SKM-1 treated with dmso at 0.1 percent for 144 hours (cell line): ENCODE measurements at regions not wholly inside any gene's neighbourhood (a gene's known extent, or its start where the extent isn't known, plus 50 kb on each side); places are given as distances from the start of the nearest gene placed in this dataset.
"Not testable (repeated sequence)": the region's sequence is repeated elsewhere in the genome, so short reads cannot be mapped to it uniquely, and the experiment has no call there.

Experiments
- DNase-seq: peaks from one replicate; lab custom pipeline; 2025; ENCODE audit not compliant: unreplicated experiment; lab: John Stamatoyannopoulos, UW

DNA sequence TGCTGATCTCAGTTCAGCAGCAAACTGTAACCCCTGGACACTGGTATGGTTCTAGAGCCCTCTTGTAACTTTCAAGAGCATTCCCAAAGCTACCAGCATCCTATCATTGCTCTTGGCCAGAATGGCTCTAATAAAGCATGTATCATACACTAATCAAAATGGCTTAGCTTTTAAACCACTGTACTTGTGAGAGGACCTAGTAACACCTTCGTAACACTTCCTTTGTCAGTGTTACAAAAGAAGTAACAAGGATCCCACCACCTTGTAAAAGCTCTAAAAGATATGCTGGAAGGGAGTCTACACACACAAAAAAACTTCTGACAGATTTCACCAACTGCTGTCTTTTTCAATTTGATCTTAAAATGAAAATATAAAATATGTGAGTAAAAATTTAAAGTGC, 144.7 kb downstream of the ALOX5 start:
- DNase-seq: no peak

DNA sequence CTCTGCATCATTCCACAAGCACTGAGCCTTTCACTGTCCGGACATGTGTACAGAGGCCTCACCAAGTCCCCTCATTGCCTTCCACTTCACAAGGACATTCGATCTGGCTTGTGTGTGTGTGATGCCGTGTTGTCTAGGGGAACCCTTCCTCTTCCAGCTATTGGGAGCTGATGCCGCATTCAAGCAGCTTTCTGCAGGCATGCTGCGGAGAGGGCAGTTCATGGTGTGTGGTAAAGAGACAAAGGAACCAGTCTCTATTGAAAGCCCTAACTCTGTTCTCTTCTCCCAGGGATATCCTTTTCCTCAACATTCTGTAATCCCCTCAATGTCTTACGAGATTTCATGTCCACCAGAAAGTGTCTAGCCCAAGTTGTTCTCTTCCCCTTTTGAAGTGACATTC, 141.6 kb downstream of the ALOX5 start:
- DNase-seq: no peak

DNA sequence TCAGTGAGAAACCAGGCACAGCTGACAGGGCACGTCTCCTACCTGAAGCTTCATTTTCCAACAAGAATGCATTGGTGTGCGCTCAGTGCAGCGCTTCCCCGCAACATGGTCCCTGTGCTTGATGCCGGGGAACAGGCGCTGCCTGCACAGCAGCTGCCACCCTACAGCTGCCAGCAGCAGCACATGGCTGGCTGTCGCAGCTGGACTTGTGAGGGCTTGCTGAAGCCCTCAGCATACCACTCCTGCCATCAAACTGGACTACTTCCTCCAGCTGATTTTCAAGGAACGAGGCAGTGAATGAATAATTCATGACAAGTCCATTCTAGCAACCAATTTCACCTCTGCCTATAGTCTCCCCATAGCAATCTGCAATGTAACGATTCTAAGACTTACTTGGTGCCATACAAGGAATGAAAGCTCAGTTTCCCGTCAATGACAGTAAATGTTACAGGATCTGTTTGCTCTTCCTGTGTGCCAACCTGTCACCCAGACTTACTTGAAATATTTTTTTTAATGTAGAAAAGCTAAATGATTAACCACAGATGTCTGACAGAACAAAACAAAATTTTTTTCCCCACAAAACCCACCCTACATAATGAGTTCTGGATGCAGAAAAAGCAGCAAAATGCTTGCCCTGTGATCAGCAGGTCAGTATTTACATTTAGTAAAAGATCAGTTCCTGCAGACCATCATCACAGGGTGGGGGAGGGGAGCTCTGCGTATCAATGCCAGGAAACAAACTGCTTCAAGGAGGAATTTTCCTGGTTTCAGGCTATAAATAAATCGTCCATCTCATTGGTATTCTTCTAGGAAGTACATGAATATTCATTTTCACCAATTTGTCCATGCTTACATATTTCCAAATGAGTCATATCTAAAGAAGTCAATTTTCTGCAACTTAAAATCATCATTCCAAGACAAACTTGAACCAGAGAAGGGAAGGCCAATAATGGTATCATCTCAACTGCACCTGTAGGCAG, 140.6 kb downstream of the ALOX5 start:
- no peak for DNase-seq

DNA sequence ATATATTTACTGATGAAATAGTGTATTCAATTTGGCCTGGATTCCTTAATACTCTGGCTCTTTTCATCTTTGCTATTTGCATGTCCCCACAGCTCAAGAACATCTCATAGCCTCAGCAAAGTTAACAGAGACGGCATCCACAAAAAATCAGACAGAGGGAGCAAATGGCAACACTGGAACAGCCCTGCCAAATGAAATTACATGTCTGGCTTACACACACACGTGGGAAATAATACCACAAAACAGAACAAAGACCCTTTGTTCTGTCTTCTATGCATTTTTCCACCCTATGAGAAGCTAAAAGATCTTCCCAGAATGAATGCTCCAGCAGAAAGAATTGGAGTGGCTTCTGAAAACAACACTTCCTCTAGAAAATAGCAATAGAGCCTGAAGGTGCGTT, 139.5 kb downstream of the ALOX5 start:
- no peak for DNase-seq

DNA sequence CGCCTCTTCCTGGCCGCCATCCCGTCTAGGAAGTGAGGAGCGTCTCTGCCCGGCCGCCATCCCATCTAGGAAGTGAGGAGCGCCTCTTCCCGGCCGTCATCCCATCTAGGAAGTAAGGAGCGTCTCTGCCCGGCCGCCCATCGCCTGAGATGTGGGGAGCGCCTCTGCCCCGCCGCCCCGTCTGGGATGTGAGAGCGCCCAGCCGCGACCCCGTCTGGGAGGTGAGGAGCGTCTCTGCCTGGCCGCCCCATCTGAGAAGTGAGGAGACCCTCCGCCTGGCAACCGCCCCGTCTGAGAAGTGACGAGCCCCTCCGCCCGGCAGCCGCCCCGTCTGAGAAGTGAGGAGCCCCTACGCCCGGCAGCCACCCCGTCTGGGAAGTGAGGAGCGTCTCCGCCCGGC, 137.9 kb downstream of the ALOX5 start:
- not testable (repeated sequence) for DNase-seq

DNA sequence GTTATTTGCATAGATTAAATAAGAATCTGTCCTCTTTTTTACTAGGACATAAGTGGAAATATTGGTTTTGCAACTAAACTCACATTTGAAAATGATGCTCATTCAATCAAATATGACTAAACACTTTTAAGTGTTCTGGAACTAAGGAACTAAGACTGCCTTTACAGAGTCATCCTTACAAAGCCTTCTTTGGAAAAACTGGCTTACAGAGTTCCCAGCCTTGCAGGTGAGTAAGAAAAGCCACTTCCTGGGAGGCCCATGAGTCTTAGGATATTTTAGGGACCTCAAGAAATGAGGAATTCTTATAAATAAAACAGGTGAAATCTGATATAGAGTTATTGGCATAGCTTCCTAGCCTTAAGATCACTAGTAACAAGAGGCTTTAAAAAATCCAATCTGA, 135.5 kb downstream of the ALOX5 start:
- DNase-seq: no peak

DNA sequence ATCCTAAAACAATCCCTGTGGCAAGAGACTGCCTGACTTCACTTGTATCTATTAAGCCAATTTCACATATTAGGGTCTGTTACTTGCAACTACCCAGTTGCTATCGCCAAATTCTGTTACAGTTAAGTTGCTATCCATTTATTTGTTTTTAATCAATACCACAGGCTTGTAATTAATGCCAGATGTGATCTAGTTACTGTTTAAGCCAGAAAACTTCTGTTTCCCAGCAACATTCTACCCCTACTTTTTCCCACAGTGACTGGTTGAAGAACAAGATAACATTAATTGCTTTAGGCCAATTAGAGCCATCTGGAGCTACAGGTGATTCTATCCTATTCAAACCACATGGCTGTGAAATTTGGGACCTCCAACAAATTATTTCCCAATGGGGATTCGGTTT, 131.3 kb downstream of the ALOX5 start:
- DNase-seq: no peak

DNA sequence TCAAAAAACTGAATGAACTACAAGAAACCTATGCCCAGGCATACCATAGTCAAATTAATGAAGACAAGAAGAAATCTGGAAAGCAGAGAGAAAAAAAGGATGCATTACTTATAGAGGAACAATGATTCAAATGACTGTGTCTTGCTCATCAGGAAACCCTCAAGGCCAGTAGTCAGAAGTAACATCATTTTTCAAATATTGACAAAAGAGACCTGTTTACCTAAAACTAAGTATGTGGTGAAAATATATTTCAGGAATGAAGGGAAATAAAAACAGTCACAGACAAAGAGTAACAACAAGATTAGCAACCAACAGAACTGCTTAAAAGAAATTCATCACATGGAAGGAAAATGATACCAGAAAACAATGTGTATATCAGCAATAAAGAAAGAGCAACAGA, 128.4 kb downstream of the ALOX5 start:
- no peak for DNase-seq

DNA sequence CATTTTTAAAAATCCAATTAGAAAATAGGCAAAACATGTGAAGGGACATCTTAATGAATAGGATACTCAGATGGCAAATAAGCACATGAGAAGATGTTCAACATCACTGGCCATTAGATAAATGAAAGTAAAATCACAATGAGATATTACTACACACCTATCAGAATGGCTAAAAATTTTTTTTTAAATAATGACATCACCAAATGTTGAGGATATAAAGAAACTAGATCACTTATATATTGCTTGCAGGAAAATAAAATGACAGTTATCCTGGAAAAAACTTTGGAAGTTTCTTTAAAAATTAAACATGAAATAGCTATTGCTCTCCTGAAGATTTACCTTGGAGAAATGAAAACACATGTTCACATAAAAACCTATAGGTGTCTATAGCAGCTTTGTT, 127.8 kb downstream of the ALOX5 start:
- no peak for DNase-seq

DNA sequence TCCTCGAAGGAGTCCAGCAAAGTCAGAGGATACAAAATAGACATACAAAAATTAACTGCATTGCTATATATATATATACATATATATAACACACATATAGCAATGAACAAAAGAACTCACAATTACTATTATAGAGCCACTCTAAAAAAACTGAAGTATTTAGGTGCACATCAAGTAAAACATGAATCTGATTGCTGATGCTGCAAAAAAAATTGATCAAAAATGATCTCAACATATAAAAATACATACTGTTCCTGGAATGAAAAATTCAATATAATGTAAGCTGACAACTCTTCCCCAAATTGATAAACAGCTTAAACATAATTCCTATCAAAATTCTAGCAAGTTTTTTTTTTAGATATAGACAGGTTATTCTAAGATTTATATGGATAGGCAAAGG, 126.8 kb downstream of the ALOX5 start:
- no peak for DNase-seq

DNA sequence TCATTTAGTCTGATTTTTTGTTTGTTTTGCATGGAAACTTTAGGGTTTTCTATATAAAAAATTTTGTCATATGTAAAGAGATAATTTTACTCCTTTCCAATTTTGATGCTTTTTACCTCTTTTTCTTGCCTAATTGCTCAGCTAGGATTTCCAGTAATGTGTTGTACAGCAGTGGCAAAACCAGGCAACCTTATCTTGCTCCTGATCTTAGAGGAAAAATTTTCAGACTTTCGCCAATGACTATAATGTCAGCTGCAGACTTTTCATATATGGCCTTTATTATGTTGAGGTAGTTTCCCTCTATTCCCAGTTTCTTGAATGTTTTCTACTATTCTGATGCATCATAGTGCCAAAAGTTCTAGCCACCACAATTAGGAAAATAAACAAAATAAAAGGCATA, 126.3 kb downstream of the ALOX5 start:
- no peak for DNase-seq

DNA sequence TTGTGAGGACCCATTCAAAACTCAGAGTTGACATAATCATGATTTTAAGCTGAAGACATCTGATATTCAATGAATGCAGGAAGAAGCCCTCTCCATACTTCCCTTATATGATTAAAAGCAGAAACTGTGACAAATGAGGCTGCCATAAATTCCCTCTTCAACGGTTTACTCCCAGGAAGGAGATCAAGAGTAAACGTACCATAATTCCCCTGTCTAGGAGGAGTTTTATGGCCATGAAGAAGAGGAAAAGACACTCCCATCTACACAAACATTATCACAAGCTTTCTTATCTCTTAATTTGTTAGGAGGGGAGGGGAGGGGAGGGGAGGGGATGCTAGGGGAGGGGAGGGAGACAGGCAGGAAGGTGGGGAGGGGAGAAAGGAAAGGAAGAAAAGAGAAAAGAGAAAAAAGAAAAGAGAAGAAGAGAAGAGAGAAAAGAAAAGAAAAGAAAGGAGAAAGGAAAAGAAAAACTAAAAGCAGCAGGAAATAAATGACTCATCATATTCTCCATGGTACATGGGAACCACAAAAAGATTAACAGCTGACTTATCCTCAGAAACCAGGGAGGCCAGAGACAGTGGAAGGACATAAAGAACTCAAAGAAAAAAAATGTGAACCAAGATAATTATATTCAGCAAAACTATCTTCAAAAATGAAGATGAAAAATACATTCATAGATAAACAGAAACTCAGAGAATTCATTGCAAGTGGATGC, 121.6 kb downstream of the ALOX5 start:
- no peak for DNase-seq
